ENCODE measurements at regions not wholly inside any gene's neighbourhood (a gene's known extent, or its start where the extent isn't known, plus 50 kb on each side); places are given as distances from the start of the nearest gene placed in this dataset.

- Histone ChIP-seq H3K4me3 (no peak overlapping the region), H3K4me1 (no peaks in the 10 kb centered on the region), H3K27ac (no peak overlapping the region), H3K36me3 (no peaks in the 10 kb centered on the region), H3K27me3 (no peaks in the 10 kb centered on the region), H3K9me3 (no peaks in the 10 kb centered on the region)
- TF ChIP-seq POLR2A (IDR thresholded peaks at IDR 0.05): no peak
- TF ChIP-seq POLR2AphosphoS5 (IDR thresholded peaks at IDR 0.05): no peak
- no peak for TF ChIP-seq EP300 (IDR thresholded peaks at IDR 0.05; ENCODE audit: low read depth)
- no peak for TF ChIP-seq CTCF (IDR thresholded peaks at IDR 0.05)
- in situ Hi-C loops (cut with MboI; ENCODE audit: low pct_ligation_motif_present in 1 of 4, low pct_unique_long_range_greater_than_20kb in 1 of 4, low sequenced_read_pairs in 3 of 4) (no loop called here), intact Hi-C loops (cut with DNase I; ENCODE audit: low total_unique reads) (no loop called here)
- WGBS, 2 donors (ENCODE audit: low coverage in 1 of 2): 100% methylated on average over 1 of the region's 1 CpG; no CpG with 5 or more reads in 1 of the 2 donors
- no peak for DNase-seq
Observed at GRCh38 chrX:96432647-96433046, 252.0 kb upstream of the DIAPH2 start.

GRCh38 chrX:96433409-96434077, 251.1 kb upstream of the DIAPH2 start:
- no peaks in the 10 kb centered on the region for H3K27me3 ChIP-seq
- intact Hi-C loops (cut with DNase I; ENCODE audit: low total_unique reads) (no loop called here), in situ Hi-C loops (cut with MboI; ENCODE audit: low pct_ligation_motif_present in 1 of 4, low pct_unique_long_range_greater_than_20kb in 1 of 4, low sequenced_read_pairs in 3 of 4) (no loop called here)
- H3K4me3 ChIP-seq: no peak overlapping the region
- H3K36me3 ChIP-seq: no peaks in the 10 kb centered on the region
- H3K9me3 ChIP-seq: no peaks in the 10 kb centered on the region
- 27% methylated on average over 2 of the region's 2 CpGs; no CpG with 5 or more reads in 1 of the 2 donors for WGBS, 2 donors (ENCODE audit: low coverage in 1 of 2)
- no peaks in the 10 kb centered on the region for H3K4me1 ChIP-seq
- no peak overlapping the region for H3K27ac ChIP-seq
- no peak for DNase-seq
- no peak for TF ChIP-seq EP300 (IDR thresholded peaks at IDR 0.05; ENCODE audit: low read depth)
- no peak for TF ChIP-seq CTCF (IDR thresholded peaks at IDR 0.05)
- no peak for TF ChIP-seq POLR2A (IDR thresholded peaks at IDR 0.05)
- no peak for TF ChIP-seq POLR2AphosphoS5 (IDR thresholded peaks at IDR 0.05)

GRCh38 chrX:96435378-96436035, 249.1 kb upstream of the DIAPH2 start:
- H3K9me3 ChIP-seq: no peaks in the 10 kb centered on the region
- intact Hi-C loops (cut with DNase I; ENCODE audit: low total_unique reads): no loop called here
- no peaks in the 10 kb centered on the region for H3K27me3 ChIP-seq
- H3K36me3 ChIP-seq: no peaks in the 10 kb centered on the region
- no peak overlapping the region for H3K27ac ChIP-seq
- H3K4me3 ChIP-seq: no peak overlapping the region
- in situ Hi-C loops (cut with MboI; ENCODE audit: low pct_ligation_motif_present in 1 of 4, low pct_unique_long_range_greater_than_20kb in 1 of 4, low sequenced_read_pairs in 3 of 4): no loop called here
- no peak for TF ChIP-seq CTCF (IDR thresholded peaks at IDR 0.05)
- no peak for TF ChIP-seq POLR2AphosphoS5 (IDR thresholded peaks at IDR 0.05)
- TF ChIP-seq POLR2A (IDR thresholded peaks at IDR 0.05): no peak
- no peak for TF ChIP-seq EP300 (IDR thresholded peaks at IDR 0.05; ENCODE audit: low read depth)
- no peaks in the 10 kb centered on the region for H3K4me1 ChIP-seq
- DNase-seq: no peak
- WGBS, 2 donors (ENCODE audit: low coverage in 1 of 2): 81 to 90% methylated on average over 1 to 2 of the region's 2 CpGs

- H3K36me3 ChIP-seq: no peaks in the 10 kb centered on the region
- no peaks in the 10 kb centered on the region for H3K27me3 ChIP-seq
- no peaks in the 10 kb centered on the region for H3K9me3 ChIP-seq
- 60 to 64% methylated on average over 1 to 3 of the region's 3 CpGs for WGBS, 2 donors (ENCODE audit: low coverage in 1 of 2)
- H3K27ac ChIP-seq: no peak overlapping the region
- no peak for TF ChIP-seq POLR2AphosphoS5 (IDR thresholded peaks at IDR 0.05)
- TF ChIP-seq CTCF (IDR thresholded peaks at IDR 0.05): no peak
- no peak for TF ChIP-seq POLR2A (IDR thresholded peaks at IDR 0.05)
- TF ChIP-seq EP300 (IDR thresholded peaks at IDR 0.05; ENCODE audit: low read depth): no peak
- DNase-seq: no peak
- H3K4me1 ChIP-seq: no peaks in the 10 kb centered on the region
- in situ Hi-C loops (cut with MboI; ENCODE audit: low pct_ligation_motif_present in 1 of 4, low pct_unique_long_range_greater_than_20kb in 1 of 4, low sequenced_read_pairs in 3 of 4): no loop called here
- no peak overlapping the region for H3K4me3 ChIP-seq
- intact Hi-C loops (cut with DNase I; ENCODE audit: low total_unique reads): no loop called here
Observed at GRCh38 chrX:96436105-96436504, 248.5 kb upstream of the DIAPH2 start.

All from transverse colon (tissue), 4 donors.